GM12872 (cell line): ENCODE measurements at regions not wholly inside any gene's neighbourhood (a gene's known extent, or its start where the extent isn't known, plus 50 kb on each side); places are given as distances from the start of the nearest gene placed in this dataset.

Experiments
- CTCF ChIP-seq: IDR thresholded peaks from 3 replicates; pipeline ENCODE4 v1.5.1; 2011; ENCODE audit warnings: low read depth, mild to moderate bottlenecking, low read length, moderate library complexity; ENCODE audit not compliant: insufficient read depth

GRCh38 chr14:23725980-23726710 lies 90.0 kb downstream of the DHRS2 start:
- no peak for TF ChIP-seq CTCF

- TF ChIP-seq CTCF: peak; percentile 44; the same call in 2 of the 3 replicates
Observed at GRCh38 chr14:23727566-23728335, 91.6 kb downstream of the DHRS2 start.

- no peak for TF ChIP-seq CTCF
Observed at GRCh38 chr14:23728791-23729190, 92.6 kb downstream of the DHRS2 start.

GRCh38 chr14:23729720-23730387 lies 93.7 kb downstream of the DHRS2 start:
- peak; percentile 27; the same call in 1 of the 3 replicates for TF ChIP-seq CTCF

GRCh38 chr14:23735394-23735793 lies 99.2 kb downstream of the DHRS2 start:
- no peak for TF ChIP-seq CTCF

GRCh38 chr14:23750357-23750756 lies 114.2 kb downstream of the DHRS2 start:
- no peak for TF ChIP-seq CTCF

GRCh38 chr14:23751616-23752015 lies 115.5 kb downstream of the DHRS2 start:
- no peak for TF ChIP-seq CTCF
